Hippocampal formation (tissue), 2 donors: ENCODE measurements at regions not wholly inside any gene's neighbourhood (a gene's known extent, or its start where the extent isn't known, plus 50 kb on each side); places are given as distances from the start of the nearest gene placed in this dataset.
"Not testable (repeated sequence)": the region's sequence is repeated elsewhere in the genome, so short reads cannot be mapped to it uniquely, and the experiment has no call there.

ENCODE experiments used
- DNase-seq, 2 donors: peaks; one replicate each; lab custom pipeline; 2025; lab: John Stamatoyannopoulos, UW

DNA sequence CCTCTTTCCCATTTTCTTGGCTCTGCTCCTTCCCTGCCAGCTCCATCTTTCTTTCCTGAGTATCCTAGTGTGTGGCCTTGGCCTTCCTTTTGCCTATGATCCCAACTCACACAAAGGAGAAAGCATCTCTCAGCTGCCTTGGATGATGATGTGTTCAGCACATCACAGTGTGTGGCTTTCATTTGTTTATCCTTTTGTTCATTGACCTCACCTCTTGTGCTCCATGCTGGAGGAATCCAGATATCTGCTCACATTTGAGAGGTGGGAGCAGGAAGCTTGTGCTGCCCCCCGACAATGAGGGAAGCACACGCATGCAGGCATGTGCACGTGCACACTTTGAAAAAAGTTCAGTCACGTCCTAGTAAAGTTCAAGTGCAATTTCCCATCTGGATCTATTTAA, 131.0 kb downstream of the SMIM20 start:
- DNase-seq: no peak

- DNase-seq: no peak
Measured at GRCh38 chr4:26047795-26048194, 133.8 kb downstream of the SMIM20 start.

- no peak for DNase-seq
Measured at GRCh38 chr4:26048378-26048882, 134.4 kb downstream of the SMIM20 start.

DNA sequence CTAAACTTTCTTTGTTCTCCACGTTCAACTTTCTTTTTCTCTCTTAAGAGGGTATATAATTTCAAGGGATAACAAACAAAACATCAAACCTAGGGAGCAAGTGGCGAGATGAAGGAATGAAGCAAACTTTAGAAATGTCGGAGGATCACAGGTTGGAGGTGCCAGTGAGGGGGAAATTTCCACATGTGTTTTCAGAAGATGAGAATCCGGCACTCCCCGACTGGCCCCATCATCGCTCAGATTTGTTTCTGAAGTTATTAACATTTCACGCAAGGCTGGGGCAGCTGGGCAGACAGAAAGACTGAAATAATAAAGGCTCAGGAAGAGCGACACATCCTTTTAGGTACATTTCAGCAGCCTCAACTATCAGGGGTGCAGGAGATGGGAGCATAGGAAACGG, 134.9 kb downstream of the SMIM20 start:
- no peak for DNase-seq

DNA sequence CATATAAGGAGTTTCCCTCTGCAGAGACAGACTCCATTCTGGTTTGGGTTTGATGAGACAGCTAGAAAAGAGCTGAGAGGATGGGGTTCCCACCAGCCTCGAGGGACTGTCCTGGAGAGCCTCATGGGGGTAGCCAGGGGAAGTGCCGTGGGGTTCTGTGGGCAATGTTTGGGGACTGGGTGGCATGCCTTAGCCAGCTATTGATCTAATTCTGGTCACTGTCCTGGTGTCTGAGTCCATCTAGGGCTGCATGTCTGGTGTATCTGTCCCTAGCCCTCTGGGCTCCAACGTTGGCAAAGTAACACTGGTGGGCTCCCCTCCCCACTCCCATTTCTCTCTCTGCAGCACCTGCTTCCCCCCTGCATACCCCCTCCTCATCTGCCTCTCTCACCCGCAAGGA, 135.4 kb downstream of the SMIM20 start:
- no peak for DNase-seq

- DNase-seq: peak in 1 of 2 donors; percentile 35
Measured at GRCh38 chr4:26050212-26050643, 136.2 kb downstream of the SMIM20 start.

DNA sequence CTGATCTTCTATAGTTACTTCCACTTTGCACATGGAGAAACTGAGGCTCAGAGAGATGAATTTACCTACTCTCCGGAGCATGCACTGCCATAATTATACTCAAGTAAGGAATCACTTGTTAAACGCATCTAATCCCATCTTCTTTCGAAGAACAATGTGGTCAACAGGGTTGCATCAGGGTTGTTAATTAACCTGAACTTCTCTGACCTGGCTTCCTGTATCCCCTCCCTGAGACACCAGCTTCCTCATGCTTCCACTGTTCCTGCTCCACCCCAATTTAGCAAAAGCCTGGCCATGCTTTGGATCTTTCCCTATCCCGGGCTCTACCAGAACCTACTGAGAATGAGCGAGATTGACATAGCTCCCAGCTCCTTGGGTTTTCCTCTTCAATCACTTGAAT, 136.7 kb downstream of the SMIM20 start:
- no peak for DNase-seq

DNA sequence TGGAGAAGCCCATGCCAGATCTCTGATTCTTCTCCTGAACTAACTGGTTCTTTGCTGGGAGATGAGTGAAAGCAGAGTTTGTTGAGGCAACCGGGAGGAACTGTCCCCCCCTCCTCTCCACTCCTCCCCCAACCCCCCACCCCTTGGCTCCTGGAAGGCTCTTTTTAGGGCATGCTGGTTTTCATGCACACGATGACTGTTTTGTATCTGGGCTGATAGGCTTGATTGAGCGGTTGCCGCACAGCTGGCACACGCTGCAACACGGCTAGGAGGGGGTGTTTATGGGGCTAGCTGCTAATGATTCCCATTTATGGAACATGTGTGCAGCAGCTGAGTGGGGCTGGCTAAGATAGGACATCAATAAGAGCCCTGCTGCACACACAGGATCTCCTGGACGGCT, 137.2 kb downstream of the SMIM20 start:
- no peak for DNase-seq

DNA sequence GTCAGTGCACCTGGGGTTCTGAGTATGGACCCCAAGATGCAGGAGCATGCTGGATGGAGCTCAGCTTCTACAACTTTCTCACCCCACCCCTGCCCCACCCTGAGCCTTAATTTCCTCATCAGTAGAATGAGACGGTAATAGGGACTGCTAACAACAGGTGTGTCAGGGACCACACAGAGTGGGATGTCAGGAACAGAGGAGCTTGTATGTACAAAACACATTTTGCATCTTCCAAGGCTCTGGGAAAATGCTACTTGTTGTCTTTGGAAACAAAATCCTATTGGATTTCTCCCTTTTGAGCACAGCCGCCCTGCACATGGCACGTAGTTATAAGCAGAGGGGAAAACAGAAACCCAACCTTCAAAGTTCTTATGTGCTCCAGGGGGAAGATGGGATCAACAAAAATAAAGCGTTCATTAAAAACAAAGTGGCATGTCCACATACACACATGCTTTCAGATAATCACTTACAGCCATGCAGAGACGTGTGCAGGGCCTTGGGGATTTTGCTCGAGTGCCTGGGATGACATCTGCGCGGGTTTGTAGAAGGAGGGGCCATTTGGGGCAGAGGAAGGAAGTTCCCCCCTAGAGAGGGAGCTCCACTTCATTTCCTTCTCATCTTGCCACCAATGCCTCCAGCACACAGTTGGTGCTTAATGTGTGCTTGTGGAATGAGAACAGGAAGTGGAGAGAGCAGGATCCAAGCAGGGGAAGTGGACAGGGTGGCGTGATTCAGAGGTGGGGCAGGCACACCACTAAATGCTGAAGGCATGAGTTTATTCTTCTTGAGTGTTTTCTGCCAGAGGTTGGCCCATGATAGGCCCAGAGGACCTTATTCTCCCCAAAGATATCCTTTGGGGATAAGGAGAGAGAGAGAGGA, 138.9 kb downstream of the SMIM20 start:
- DNase-seq: no peak

DNA sequence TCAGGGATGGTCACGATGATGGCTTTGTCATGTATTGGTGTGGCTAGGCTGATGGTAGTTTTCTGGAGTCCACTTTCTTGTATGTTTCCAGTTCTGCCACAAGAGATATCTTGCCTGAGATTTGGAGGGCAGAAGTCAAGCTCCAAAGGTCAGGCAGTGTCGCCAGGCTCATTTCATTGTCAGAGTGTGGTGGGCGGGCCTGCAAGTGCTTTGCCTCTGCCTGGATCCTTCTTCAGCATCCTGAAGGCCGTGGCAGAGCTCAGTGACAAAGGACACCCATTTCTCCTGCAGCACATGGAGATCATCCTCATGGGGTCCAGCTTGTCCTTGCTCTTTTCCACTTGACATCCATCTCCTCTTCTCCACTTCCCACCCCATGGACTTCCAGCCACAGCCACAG, 139.7 kb downstream of the SMIM20 start:
- no peak for DNase-seq

GRCh38 chr4:26055855-26056254, 141.8 kb downstream of the SMIM20 start:
- DNase-seq: no peak

- no peak for DNase-seq
Measured at GRCh38 chr4:26056406-26056805, 142.4 kb downstream of the SMIM20 start.

DNA sequence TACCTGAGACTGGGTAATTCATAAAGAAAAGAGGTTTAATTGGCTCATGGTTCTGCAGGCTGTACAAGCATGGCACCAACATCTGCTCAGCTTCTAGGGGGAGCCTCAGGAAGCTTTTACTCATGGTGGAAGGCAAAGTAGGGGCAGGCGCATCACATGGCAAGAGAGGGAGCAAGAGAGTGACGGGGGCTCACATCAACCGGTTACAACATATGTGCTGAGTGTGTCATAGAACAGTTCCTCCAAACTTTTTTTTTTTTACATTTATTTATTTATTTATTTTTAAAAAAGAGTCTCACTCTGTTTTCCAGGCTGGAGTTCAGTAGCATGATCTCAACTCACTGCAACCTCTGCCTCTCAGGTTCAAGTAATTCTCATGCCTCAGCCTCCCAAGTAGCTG, 143.8 kb downstream of the SMIM20 start:
- DNase-seq: not testable (repeated sequence)

DNA sequence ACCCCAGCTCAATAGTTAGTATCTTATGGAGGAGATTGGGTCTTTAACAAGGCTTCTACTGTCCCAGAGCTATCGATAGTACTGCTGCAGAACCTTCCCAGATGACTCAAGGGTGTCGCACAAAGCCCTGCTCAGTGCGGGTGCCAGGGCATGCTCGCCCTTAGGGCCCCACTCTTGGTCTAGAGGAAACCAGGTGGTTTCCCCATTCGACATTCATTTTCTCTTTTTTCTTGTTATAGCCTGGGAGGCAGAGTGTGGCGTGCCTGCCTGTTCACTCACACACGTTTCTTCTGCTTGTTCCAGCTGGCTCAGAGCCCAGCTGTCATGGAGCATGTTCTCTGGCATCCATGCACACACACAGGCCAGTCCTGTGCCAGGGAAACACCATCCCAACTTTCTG, 144.5 kb downstream of the SMIM20 start:
- no peak for DNase-seq

DNA sequence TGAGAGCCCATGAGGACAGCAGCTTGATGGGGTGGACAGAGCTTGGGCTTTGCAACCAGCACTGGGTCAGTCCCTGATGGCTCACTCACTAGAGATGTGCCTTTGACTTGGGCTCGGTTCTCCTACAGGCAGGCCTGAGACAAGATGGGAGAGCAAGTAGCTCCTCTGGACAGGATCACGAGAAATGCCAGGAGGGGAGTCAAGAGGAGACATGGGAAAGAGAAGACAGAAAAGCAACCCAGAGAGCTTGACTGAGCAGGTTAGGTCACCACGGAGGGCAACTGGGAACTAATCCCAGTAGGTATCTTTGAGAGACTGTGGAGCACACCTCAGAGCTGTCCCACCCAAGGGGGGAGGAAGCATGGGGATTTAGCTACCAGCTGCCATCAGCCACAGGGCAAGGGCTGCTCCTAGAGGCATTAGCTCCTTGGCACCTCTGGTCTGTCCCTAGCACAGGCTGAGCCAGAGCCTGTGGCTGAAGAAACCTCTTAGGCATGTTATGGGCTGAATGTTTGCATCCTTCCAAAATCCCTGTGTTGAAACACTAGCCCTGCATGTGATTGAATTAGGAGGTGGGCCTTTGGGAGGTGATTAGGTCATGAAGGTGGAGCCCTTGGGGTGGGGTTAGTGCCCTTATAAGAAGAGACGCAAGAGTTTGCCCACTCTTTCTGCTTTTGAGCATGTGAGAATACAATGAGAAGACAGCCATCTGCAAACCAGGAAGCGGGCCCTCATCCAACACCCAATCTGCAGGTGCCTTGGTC, 145.6 kb downstream of the SMIM20 start:
- no peak for DNase-seq

GRCh38 chr4:26060286-26060685, 146.3 kb downstream of the SMIM20 start:
- no peak for DNase-seq

DNA sequence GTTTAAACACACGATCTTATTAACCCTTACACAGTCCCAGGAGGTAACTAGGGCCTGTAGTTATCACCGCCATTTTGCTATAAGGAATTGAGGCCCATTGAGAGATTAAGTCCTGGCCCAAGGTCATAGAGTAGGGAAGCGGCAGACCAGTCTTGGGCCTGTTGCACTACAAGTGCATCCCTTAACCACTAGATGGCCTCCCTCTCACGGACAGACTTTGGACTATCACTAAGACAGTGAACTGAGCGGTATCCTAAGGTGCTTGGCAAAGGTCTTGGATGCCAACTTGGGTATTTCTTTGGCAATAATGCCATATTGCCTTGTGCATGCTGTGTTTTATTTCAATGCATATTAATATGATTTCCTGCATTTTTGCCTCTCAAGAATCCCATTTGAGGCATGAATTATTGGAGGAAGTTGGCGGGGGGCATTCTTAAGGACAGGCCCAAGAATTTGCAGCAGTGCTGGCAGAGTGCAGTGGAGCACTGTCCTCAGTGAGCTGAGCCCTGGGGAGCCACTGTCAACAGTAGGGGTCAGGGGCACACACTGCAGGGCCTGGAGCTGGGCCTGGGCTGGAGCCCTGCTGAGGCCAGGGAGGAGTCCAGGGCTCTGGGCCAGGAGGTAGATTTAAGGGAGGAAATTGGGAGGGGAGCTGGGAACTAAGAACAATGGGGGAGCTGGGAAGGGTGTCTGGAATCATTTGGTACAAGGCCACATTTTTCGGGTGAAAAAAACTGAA, 147.4 kb downstream of the SMIM20 start:
- no peak for DNase-seq

DNA sequence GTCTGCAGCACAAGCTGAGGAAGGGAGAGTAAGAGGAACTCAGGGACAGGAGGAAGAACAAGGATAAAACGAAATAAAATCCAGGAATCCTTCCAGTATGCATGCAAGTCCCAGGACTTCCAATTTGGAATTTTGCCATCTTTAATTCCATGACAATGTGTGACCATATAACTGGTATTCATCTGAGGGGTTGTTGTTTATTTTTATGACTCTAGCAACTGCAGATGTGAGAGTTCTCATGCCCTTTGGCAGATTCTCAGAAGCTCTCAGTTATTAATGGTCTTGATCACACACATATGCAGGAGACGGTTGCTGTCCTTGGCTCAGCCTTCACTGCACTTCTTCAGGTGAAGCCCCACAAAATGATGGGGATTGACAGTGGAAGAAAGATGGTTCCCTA, 148.2 kb downstream of the SMIM20 start:
- no peak for DNase-seq

GRCh38 chr4:26064009-26064408, 150.0 kb downstream of the SMIM20 start:
- not testable (repeated sequence) for DNase-seq

DNA sequence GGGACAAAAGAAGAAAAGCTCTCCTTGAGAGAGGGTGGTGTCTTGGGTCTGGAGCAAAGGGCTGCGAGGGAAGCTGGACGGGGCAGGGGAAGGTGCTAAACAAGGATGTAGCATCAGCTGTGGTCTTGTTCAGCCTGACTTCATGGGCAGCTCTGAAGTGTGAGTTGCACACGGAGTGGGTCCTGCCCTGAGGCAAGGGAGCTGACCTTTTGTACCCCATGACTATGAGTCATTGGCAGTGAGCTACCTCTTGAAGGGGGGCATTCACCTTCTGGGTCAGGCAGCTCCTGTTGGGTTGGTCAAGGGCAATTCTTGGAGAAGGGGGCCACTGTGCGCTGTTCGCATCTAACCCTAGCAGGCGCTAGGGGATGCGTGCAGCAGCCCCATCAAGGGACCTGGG, 151.8 kb downstream of the SMIM20 start:
- no peak for DNase-seq

- no peak for DNase-seq
Measured at GRCh38 chr4:26067035-26067434, 153.0 kb downstream of the SMIM20 start.

GRCh38 chr4:26069218-26069617, 155.2 kb downstream of the SMIM20 start:
- no peak for DNase-seq
